Medulla oblongata (tissue), 1 donor: ENCODE measurements at regions not wholly inside any gene's neighbourhood (a gene's known extent, or its start where the extent isn't known, plus 50 kb on each side); places are given as distances from the start of the nearest gene placed in this dataset.

Experiments used
- DNase-seq: peaks from one replicate; pipeline ENCODE4 v3.0.0-alpha.2; 2015; ENCODE audit errors: extremely low spot score

DNA sequence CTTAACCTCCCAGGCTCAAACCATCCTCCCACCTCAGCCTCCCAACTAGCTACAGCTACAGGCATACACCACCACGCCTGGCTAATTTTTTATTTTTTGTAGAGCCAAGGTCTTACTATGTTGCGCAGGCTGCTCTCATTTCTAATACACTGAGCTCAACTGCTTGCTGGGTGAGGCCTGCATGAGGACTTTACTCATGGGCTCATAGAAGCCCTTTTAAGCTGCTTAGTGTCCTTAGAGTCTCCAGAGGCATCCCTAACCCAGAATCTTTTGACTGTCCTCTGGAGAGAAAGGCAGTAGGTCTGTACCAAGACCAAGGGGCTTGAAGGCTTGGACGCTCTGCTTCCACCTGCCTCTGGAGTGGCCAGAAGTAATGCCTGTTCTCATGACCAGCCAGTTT lies 141.6 kb downstream of the TM9SF2 start:
- DNase-seq: no peak

DNA sequence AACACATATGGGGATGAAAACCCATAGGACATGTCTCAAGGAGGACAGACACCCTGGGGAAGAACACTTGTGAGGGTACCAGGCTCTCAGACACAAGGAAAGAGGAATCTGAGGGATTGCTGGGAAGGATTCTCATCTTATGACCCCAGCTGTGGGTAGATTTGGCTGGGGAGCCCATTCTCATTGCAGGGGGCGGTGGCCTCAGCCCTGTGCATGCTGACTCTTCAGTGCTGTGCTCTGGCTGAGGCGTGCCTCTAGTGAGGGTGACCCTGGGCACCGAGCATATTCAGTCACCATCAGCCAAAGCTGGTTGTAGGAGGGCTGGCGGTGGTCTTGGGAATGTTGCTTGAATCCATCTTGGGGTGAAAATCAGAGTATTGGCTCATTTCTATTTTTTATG lies 140.7 kb downstream of the TM9SF2 start:
- no peak for DNase-seq

DNA sequence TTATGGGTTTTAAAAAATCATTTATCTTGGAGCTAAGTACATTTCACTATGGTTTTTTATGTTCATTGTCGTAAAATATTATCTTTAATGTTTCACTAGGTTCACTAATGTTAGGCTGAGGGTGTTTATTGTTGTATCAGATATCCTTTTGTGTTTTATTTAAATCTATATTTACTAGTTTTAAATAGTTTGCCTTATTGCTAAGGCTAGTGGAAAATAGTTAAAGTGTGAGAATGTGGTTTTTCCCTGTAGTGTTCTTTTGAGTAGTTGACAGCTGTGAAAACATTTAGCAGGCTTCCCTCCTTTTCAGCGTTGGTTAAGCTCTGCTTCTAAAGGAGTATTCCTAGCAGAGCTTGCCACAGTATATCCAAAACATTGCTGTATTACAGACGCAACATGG lies 139.0 kb downstream of the TM9SF2 start:
- DNase-seq: no peak

DNA sequence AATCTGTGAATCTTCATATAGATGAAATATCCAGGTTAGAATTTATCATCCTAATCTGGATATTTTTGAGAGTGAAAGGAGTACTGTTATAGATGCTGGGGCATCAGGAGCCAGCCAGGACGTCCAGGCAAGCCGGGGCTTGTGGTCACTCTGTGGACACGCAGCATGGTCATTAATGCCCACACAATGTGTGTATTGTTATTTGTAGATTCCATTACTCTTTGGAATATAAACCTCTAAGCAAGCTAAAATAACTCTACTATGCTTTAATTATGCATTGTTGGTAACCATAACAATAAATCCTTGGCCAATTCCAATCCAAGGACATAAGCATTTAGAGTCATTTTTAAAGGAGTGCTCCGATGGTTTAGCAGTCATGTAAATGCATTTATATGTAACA lies 137.9 kb downstream of the TM9SF2 start:
- DNase-seq: no peak

DNA sequence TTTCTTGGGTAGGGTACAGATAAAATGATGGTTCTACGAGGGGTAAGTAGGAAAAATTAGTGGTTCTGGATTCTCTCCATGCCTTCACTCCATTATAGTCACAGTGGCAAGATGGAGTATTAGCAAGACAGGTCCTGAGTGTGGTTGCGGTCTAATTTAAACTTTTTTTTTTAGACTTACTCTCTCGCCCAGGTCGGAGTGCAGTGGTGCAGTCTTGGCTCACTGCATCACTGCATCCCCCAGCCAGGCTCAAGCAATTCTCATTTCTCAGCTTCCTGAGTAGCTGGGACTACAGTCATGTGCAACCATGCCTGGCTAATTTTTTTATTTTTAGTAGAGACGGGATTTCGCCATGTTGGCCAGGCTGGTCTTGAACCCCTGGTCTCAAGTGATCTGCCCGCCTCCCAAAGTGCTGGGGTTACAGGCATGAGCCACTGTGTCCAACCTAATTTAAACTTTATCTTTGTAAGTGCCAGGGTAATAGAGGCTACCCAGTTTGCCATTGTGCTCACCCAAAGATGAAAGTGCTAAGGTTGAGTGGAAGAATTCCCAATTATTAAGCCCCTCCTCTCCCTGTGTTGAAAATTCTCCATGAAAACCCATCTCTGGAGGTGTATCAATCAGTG lies 135.6 kb downstream of the TM9SF2 start:
- no peak for DNase-seq

DNA sequence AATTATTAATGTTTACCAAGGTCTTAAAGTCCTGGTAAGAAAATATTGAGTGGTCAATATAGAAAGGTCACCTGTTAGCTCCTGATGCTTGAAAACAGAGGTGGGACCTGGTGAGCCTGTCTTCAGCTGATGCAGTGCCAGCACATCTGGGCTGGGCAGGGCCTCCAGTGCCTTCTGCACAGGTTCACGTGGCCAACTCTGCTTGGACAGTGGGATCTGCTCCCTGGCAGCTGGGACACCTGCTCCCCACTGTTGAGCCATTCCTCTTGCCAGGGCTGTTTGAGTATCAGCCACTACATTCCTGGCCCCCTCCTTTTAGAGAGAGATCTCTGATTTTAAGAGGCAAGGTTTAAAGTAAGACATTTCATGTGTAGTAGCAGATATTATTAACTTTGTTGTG lies 135.0 kb downstream of the TM9SF2 start:
- no peak for DNase-seq

DNA sequence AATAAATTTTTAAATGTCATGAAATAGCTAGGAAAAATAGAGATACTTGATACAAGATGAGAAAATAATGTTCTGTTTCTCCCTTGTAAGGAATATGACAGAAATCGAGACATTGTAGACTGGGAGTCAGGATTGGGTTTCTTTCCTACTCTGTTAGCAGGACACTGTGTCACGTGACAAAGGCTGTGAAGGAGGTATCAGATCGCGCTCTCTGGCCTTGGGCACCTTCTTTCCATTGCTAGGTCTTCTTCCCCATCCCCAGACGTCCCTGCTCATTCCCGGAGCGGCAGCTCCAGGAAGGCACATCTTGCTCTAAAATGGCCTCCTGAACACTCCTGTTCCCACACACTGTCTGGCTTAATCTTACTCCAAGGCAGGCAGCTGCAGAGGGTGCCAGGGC lies 133.4 kb downstream of the TM9SF2 start:
- DNase-seq: no peak

DNA sequence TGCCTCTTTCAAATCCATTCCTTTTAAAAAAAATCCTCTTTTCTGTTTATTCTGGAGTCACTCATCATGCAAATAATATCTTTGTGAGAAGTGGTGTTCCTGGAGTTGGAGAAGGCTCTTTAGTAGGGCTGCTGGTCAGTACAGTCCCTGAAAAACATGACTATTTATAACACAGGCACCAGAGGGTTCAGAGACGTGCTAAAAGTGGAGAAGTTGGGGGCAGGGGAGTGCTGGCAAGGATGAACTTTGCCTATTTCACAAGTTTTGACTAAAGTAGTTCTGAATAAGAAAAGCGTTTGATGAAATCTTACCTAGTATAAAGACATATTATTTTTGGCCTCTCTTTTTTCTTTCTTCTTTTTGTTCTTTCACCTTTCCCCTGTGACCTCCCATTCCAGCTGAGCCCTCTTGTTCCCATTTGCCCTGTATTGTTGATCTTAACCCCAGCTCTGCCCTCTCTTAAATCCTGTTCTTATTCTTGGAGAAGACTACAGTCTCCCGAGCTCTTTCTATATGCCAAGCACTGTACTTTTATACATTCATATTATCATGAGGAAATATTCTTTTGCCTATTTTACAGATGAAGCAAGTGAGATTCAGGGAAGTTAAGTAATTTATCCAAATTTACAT lies 129.1 kb downstream of the TM9SF2 start:
- DNase-seq: no peak

DNA sequence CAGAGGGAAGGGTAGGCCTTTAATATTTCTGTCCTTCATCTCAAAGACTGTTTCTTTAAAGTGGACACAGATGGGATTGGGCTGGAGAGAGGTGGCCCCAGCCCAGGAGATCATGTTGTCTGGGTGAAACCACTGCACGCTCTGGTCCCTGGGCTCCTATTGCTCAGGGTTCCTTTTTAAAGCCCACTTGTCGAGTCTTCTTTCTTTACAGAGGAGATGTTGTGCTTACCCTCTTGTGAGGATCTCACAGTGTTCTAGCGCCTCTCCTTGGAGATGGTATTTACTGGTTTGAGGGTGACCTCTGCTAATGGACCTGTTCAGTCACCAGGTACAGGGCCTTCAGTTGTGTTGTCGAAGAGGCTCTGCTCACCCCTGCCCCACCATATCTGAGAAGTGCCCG lies 128.4 kb downstream of the TM9SF2 start:
- DNase-seq: no peak

DNA sequence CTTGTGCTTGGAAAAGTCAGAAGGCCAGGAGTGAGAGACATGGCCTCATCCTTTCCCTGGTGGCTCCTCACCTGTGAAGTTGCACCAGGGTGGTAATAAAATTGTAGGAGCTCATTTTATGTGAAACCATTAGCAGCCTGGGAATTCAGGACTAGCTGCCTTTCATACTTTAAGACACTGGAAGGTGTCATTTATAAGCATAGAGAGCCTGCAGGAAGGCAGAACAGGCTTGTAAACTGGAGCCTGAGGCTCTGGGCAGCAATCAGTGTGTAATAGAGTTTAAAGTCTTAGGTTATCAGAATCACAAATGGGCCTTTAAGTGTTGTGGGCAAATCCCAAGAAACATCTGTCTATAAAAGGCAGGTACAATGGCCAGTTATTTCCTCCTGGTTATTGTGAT lies 127.2 kb downstream of the TM9SF2 start:
- no peak for DNase-seq

DNA sequence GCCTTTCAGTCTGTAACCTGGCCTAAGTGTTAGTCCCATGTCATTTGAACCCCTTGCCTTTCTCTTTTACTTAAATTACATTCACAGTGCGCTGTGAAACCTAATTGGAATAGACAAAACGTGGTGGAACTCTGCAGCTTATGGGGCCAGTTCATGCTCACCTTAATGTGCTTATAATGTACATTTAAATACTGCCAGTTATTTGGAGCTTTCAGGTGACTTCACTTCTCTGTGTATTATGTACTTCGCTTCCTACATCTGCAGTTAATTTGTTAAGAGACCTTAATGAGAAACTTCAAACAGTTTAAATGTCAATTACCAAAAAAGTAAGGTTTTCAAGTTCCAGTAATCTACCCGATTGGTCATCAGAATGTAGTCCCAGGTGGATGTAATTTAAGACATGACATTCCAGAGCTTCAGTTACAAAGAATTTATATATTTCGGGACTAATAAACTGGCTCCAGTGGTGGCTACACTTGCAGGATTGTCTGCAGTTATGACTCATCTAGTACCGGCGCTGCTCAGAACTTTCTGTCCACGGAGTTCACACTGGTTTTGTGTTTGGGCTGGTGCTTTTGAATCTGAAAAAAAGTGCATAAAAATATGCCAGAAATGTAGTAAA lies 125.3 kb downstream of the TM9SF2 start:
- no peak for DNase-seq

DNA sequence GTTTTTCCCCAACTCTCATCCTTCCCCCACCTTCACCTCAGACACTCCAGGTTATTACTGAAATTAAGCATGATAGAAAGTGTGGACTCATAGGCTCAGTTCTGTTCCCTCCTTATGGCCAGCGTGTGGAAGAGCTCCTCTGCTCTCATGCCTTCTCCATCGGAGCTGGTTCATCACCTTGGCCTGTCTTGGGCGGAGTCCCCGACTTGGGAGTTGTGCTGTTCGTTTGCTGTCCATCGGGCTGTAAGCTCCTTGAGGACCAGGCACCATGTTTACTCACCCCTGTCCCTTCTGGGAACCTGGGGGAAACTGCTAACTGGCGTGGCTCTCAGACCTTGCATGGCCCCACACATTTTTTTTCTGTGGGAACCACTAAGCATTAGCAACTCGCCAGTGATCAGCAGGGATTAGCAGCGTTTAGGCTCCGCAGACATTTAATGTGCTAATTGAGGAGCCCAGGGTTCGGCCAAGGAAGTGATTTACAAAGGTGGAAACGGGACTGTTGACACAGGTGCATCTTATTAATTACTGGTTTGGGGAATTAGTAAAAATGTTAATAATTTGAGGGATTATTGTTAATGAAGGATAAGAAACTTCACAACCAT lies 123.8 kb downstream of the TM9SF2 start:
- no peak for DNase-seq

DNA sequence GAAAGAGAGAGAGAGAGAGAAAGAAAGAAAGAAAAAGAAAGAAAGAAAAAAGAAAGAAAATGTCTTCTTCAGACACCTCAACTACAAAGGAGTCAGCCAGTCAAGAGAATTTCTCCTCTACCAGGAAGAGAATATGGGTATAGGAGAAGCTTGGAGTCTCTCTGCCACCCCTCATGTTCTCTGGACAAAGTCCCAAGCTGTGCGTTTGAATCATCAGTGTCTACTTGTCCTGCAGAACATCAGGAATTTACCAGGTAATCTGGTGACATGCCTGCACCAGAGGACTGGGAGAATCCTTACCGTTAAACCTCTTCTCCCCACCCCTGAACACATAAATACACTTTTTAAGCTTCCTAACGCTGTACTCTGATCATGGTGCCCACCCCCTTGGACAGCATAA lies 119.5 kb downstream of the TM9SF2 start:
- no peak for DNase-seq

DNA sequence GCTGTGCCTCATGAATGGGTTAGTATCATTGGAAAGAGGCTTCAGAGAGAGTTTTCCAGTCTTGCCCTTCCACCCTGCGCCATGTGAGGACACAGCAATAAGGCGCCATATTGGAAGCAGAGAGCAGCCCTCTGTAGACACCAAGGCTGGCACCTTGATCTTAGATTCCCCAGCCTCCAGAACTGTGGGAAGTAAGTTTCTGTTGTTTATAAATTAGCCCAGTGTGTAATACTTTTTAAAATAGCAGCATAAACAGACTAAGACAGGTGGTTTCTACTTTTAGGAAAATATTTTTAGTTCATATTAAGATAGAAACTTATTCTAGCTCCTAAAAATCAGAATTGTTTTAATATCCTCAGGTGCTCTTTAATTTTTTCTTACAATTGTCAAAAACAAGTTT lies 117.9 kb downstream of the TM9SF2 start:
- DNase-seq: no peak

DNA sequence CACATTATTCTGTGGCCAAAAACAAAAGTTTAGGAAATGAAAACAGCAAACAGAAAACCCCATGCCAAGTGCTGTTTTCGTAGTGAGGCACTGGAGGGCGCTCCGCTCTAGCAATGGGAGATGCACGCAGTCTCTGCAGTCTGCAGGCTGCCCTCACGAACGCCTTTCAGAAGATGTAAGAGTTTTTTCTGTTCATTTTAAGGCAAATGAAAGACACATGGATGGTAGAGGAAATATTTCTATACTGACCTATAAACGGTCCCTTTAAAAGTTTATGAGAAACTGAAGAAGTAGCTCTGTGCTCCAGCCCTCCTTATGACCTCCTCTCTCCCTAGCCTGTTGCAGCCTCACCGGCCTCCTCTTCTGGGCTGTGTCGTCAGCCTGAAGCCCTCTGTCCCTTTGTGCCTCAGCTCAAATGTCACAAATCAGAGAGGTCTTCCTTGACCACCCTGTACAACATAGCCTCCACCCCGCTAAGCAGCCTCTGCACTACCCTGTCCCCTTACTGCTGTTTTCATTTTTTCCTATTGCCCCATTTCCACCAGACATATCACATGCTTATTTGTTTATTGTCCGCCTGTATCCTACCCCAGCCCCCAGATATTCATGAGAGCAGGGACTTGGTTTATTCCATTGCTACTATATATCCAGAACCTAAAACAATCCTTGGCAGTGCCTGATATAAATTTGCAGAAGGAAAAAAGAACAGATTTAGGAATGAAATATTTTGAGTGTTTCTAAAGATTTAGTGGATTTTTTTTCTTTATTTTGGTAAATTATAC lies 116.4 kb downstream of the TM9SF2 start:
- DNase-seq: peak; percentile 59

DNA sequence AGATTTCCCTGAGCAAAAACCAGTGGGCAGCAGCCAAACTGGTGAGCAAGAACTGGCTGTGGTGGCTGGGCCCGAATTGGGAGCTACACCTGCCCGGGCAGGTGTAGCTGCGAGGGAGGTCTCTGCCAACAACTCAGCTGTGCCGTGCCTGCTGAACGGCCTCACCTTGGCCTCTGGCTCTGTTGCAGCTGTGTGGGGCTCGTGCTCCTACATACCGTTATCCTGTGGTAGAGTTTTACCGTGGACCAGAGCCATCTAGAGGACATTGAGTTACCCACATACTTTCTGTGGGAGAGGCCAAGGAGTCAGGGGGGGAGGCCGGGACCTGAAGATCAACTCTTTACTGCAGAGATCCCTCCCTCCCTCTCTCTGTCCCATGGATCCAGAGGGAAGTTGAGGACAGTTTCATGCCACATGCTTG lies 113.2 kb downstream of the TM9SF2 start:
- no peak for DNase-seq
